ENCODE measurements at regions not wholly inside any gene's neighbourhood (a gene's known extent, or its start where the extent isn't known, plus 50 kb on each side); places are given as distances from the start of the nearest gene placed in this dataset.
A peak's percentile ranks its signal among the peaks of the same experiment; 100 is the strongest.
"Not testable (repeated sequence)": the region's sequence is repeated elsewhere in the genome, so short reads cannot be mapped to it uniquely, and the experiment has no call there.

GRCh38 chr2:208687720-208688119 lies 281.1 kb downstream of the PTH2R start:
- DNase-seq: not testable (repeated sequence)

- DNase-seq: no peak
These were observed 291.5 kb downstream of the PTH2R start for GRCh38 chr2:208698114-208698513.

DNA sequence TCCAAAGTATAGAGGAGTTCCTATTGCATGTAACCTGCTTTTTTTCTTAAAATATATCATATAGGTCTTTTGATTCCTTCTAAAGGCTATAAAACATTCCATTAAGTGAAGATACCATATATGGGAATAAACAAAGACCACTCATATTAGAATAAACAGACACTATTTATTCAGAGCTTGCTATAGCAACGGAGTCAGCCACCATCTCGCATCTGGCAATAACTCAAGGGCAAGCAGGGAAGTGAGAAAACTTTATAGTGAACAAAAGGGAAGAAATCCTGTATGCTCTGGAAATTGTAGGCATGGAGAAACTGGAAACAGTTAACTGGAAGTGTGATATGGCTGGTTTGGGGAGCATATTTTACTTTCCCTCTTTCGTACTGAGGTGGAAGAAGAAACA lies 301.9 kb downstream of the PTH2R start:
- no peak for DNase-seq

DNA sequence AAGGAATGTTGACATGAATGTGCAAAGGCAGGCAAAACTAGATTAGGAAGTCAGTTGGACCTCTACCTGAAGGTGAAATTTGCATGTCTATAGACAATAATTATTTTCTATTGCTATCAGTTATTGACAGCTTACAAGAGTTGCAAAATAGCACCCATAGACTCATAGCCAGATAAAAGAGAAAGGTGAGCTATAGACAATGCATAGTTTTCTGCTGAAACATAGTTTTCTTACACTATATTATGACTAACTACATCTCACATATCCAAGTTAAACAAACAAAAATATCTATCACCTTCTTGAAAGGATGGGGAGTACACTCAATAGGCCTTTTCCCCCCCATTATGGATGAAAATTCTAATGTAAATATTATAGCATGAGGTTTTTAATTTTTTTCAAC lies 305.0 kb downstream of the PTH2R start:
- no peak for DNase-seq

DNA sequence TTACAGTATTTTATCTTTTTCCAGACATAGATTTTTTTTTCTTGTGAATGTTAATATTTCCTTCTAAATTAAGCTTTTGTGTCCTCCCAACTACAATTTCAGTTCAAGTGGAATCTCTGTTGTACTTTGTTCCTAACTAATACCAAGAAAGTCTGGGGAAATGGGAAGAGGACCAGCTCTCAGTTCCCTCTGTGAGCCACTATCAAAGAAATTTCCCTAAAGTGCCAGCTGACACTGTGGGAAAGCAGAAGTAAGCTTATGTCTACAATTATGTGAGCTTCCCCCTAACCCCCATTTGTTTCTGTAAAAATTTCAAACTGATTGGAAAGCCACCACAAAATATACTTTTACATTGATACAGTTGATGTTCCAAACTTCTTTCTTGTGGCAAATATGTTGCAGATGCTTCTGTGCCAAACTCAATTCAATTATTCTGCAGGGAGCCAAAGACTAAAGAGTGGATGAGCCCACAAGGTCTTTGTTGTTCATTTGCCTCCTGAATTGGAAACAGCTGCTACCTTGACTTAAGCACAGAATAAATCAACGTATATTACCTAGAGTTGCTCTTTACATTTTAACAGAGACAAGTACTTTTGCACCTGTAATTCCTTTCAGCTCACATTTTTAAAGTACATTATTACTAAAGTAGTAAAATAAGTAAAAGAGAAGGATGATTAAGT lies 306.6 kb downstream of the PTH2R start:
- DNase-seq: peak; percentile 48

GRCh38 chr2:208718828-208719227 lies 312.2 kb downstream of the PTH2R start:
- DNase-seq: no peak

DNA sequence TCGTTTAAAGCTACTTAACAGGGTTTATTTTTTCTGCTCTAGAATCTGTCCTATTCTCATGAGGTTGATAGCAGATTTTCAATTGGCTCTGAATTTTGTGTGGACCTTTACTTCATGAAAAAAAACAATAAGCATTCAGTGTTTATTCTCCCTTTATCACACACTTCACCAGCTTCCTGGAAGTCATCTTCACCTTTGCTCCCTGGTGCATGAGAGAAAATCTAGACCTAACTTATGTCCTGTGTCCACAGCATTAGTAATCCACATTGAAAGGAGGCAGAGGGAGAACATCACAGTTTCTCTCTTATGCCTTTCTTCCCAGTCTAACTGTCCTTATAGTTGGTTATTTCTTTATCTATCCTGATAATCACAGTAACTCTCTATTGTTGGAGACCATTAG lies 316.1 kb downstream of the PTH2R start:
- DNase-seq: no peak

DNA sequence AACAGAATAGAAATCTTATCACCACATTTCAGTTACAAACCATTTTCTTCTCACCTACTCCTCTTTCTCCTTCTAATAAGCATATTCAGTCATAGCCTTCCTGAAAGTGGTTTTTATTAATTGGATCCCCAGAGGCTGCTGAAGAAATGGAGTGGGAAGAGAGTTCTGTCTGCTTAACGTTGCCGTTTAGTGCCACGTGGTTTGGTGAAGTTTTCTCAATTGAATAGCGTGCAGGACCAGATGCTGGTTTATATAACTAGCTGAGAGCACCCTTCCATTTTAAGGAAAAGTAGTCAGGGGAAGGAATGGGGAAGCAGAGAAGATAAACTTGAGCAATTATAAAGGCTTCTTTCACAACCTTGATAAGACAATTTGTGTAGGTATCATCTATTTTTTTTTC lies 318.7 kb downstream of the PTH2R start:
- DNase-seq: no peak

GRCh38 chr2:208726242-208726641 lies 319.6 kb downstream of the PTH2R start:
- DNase-seq: no peak

- DNase-seq: not testable (repeated sequence)
These were observed 345.2 kb downstream of the PTH2R start for GRCh38 chr2:208751663-208752415.

- DNase-seq: no peak
These were observed 350.8 kb downstream of the PTH2R start for GRCh38 chr2:208757364-208757763.

- DNase-seq: not testable (repeated sequence)
These were observed 366.5 kb downstream of the PTH2R start for GRCh38 chr2:208773074-208773473.

DNA sequence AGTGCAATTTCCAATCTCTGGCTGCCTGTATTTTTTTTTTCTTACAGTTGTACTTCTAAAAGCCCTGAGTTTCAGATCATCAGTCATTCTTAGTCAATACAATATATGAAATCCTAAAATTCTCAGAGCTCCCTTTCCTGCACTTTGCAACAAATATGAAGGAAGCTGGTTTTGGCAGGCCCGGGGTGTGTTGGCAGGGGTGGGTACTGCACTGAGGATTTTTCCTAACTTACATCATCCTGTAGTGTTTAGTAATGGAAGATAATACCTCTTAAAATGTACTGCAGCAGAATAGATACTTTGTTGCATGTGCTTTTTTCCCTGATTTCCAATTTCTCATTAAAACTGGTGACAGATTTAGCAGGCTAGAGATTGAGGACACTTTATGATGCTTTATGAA lies 374.6 kb downstream of the PTH2R start:
- DNase-seq: no peak

GRCh38 chr2:208782097-208782496 lies 375.5 kb downstream of the PTH2R start:
- no peak for DNase-seq

- no peak for DNase-seq
These were observed 376.6 kb downstream of the PTH2R start for GRCh38 chr2:208783184-208783583.

DNA sequence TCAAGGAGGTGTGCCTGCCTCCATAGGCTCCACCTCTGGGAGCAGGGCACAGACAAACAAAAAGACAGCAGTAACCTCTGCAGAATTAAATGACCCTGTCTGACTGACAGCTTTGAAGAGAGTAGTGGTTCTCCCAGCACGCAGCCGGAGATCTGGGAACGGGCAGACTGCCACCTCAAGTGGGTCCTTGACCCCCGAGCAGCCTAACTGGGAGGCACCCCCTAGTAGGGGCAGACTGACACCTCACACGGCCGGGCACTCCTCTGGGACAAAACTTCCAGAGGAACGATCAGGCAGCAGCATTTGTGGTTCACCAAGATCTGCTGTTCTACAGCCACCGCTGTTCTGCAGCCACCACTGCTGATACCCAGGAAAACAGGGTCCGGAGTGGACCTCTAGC lies 378.2 kb downstream of the PTH2R start:
- not testable (repeated sequence) for DNase-seq

DNA sequence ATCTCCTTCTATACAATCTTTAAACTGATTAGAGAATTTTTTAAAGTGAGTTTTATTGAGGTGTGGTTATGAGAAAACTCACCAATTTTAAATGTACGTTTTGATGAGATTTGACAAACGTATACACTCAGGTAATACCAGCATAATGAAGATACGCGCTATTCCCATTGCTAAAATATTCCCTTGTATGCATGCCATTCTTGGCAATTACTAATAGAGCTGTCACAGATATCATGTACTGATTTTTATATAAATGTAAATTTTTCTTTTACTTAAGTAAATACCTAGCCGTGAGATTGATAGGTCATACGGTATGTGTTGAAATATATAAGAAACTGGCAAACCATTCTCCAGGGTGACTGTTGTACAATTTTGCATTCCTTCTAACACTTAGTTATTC lies 384.7 kb downstream of the PTH2R start:
- no peak for DNase-seq

- DNase-seq: no peak
These were observed 386.2 kb downstream of the PTH2R start for GRCh38 chr2:208792766-208793165.

GRCh38 chr2:208793434-208793833 lies 386.8 kb downstream of the PTH2R start:
- no peak for DNase-seq

DNA sequence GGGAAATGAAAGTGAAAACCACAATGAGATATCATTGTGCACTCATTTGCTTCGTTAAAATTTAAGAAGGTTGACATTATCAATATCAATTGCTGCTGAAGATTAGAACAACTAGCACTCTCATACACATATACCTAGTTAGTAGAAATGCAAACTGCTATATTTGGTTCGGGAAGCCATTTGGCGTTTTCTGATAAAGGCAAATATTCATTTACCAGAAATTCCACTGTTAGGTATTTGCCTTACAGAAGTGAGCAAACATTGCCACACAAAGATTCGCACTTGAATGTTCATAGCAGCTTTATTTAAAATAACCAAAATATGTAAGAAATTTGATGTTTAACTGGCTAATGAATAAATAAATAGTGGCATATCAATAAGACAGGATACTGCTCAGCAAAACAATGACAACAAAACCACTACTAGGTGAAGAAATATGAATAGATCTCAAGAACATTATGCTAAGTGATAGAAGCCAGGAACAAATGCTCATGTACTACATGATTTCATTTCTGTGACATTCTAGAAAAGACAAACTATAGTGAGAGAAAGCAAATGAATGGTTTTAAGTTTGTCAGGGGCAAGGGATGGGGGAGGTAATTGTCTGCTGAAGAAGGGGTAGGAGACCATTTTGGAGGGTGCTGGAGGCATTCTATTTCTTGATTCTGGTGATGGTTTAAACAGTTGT lies 387.8 kb downstream of the PTH2R start:
- no peak for DNase-seq

GRCh38 chr2:208798698-208799097 lies 392.1 kb downstream of the PTH2R start:
- no peak for DNase-seq

- no peak for DNase-seq
These were observed 392.8 kb downstream of the PTH2R start for GRCh38 chr2:208799397-208799796.

DNA sequence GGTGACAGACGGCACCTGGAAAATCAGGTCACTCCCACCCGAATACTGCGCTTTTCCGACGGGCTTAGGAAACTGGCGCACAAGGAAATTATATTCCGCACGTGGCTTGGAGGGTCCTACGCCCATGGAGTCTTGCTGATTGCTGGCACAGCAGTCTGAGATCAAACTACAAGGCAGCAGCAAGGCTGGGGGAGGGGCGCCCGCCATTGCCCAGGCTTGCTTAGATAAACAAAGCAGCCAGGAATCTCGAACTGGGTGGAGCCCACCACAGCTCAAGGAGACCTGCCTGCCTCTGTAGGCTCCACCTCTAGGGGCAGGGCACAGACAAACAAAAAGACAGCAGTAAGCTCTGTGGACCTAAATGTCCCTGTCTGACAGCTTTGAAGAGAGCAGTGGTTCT lies 394.3 kb downstream of the PTH2R start:
- DNase-seq: not testable (repeated sequence)

- no peak for DNase-seq
These were observed 401.2 kb downstream of the PTH2R start for GRCh38 chr2:208807756-208808155.
